GM12891 (cell line): ENCODE measurements at regions not wholly inside any gene's neighbourhood (a gene's known extent, or its start where the extent isn't known, plus 50 kb on each side); places are given as distances from the start of the nearest gene placed in this dataset.

ENCODE experiments used
- POLR2A ChIP-seq: IDR thresholded peaks from 2 replicates; pipeline ENCODE4 v1.6.1; 2011; ENCODE audit warnings: low read depth, low read length, control low read depth
- POLR2AphosphoS5 ChIP-seq: IDR thresholded peaks from 2 replicates; pipeline ENCODE4 v1.6.1; 2011; ENCODE audit warnings: low read depth, low read length, control low read depth

DNA sequence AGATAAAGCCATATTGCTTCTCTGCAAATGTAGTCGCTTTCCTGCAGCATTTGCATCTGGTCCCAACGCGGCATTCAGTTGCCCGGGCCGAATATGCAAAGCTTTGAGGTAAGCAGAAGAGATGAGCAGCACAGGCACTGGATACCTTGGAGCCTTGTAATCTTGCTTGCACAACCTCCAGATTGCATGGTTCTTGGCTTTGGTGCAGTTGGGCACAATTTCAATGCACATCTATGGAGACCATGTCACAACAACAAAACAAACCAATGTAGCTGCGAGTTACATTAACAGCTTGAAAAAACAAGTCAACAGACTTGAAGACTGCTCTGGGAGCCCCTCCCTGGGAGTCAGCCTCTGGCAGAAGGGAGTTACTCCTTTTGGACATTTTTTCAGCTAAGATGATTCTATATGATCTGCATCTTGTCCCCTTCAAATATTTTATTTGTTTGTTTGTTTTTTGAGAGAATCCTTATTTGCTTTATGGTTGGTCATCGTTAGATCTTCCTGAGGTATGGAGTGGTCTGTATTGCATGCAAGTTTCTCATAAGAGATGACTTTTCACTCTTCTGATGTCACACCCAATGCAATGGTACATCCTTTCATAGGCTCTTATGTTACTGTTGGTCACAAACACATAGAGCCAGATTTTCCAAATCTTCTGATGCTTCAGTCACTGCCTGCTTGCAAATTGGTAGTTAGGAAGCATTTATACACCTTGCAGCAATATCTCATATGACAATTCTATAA lies 113.5 kb downstream of the EFEMP1 start:
- TF ChIP-seq POLR2AphosphoS5 = no peak
- no peak for TF ChIP-seq POLR2A
